ENCODE measurements at regions not wholly inside any gene's neighbourhood (a gene's known extent, or its start where the extent isn't known, plus 50 kb on each side); places are given as distances from the start of the nearest gene placed in this dataset.
A peak's percentile ranks its signal among the peaks of the same experiment; 100 is the strongest.

GRCh38 chr14:54108481-54109471 is 152.2 kb upstream of the BMP4 start:
- dilution Hi-C loops (cut with HindIII; ENCODE audit: low sequenced_read_pairs, unreplicated experiment): no loop called here
- ChIA-PET POLR2A (ENCODE audit: unreplicated experiment) (no interaction called here), CTCF (no interaction called here)
- Histone ChIP-seq H2BK15ac (ENCODE audit: low read depth, low read length) (no peak overlapping the region), H3K27me3 (ENCODE audit: control insufficient read depth, insufficient read depth, low read length) (no peaks in the 10 kb centered on the region; the same call in 1 of the 2 replicates), H3K4me3 (ENCODE audit: insufficient read depth, low read depth, low read length) (no peak overlapping the region), H2BK5ac (ENCODE audit: low read depth, low read length, poor library complexity, severe bottlenecking) (peak overlapping the region; percentile 58), H2BK120ac (ENCODE audit: low read depth, low read length) (peak overlapping the region; percentile 17; the same call in 1 of the 2 replicates), H3K18ac (ENCODE audit: low read depth, low read length) (no peak overlapping the region), H3K4ac (ENCODE audit: low read depth, low read length) (no peak overlapping the region), H4K8ac (ENCODE audit: low read depth in 2 of 2, low read length in 2 of 2) (no peak overlapping the region; a peak in 1 of 4 replicates), H3K4me1 (ENCODE audit: control insufficient read depth, insufficient read depth, low read length) (peaks cover 6% of the 10 kb centered on the region), H2BK20ac (ENCODE audit: low read depth, low read length) (no peak overlapping the region; the same call in 1 of the 2 replicates), H3K9me1 (ENCODE audit: insufficient read depth, low read length) (no peaks in the 10 kb centered on the region), H4K20me1 (ENCODE audit: insufficient read depth, low read length) (peaks cover 3% of the 10 kb centered on the region; the same call in 1 of the 2 replicates), H2AK5ac (ENCODE audit: low read depth, low read length) (no peak overlapping the region), H3K4me2 (ENCODE audit: low read depth, low read length) (peak overlapping the region; percentile 89; the same call in 1 of the 2 replicates), H3K23ac (ENCODE audit: low read depth, low read length) (no peak overlapping the region), H3K9me3 (ENCODE audit: control insufficient read depth, insufficient read depth, low read length) (no peaks in the 10 kb centered on the region), H3K14ac (replicated peaks; ENCODE audit: low read depth, low read length) (no peak overlapping the region), H3K27ac (ENCODE audit: insufficient read depth, low read length) (no peak overlapping the region), H3K36me3 (ENCODE audit: control insufficient read depth, insufficient read depth, low read length) (no peaks in the 10 kb centered on the region), H4K5ac (ENCODE audit: low read depth, low read length) (no peak overlapping the region), H2AK9ac (replicated peaks; ENCODE audit: low read depth, low read length, poor library complexity) (no peak overlapping the region), H3K9ac (ENCODE audit: low read depth, low read length) (no peak overlapping the region), H3K79me1 (ENCODE audit: low read depth in 1 of 2, low read length in 2 of 2) (no peaks in the 10 kb centered on the region), H3K56ac (ENCODE audit: extremely low read depth, insufficient read depth, low read length) (no peak overlapping the region), H2AFZ (replicated peaks; ENCODE audit: low read length, poor library complexity) (no peak overlapping the region), H4K91ac (ENCODE audit: insufficient read depth, low read depth, low read length) (no peak overlapping the region)
- in situ Hi-C loops (cut with MboI; ENCODE audit: low sequenced_read_pairs): no loop called here
- intact Hi-C loops (cut with micrococcal nuclease): loop anchor here (2.0 kb wide), 2 partner anchors 22 to 152 kb away; partner anchors contain the start of gene BMP4
- DNase-seq (peak; percentile 82), ATAC-seq (ENCODE audit: low read depth) (peak; percentile 69)
- no TSS peak for BruUV-seq (replicated peaks)
- no CpG with 5 or more reads among the region's 3 CpGs for WGBS, 2 experiments (ENCODE audit: extremely low coverage in 2 of 2, insufficient read length in 1 of 2)
- TF ChIP-seq ELK1 (IDR thresholded peaks at IDR 0.05; ENCODE audit: borderline replicate concordance, low read depth, low read length): no peak
- no peak for TF ChIP-seq FOS (IDR thresholded peaks at IDR 0.05; ENCODE audit: low read depth, low read length)
- no peak for TF ChIP-seq CEBPB (IDR thresholded peaks at IDR 0.05; ENCODE audit: low read depth, low read length)
- no peak for TF ChIP-seq USF2 (IDR thresholded peaks at IDR 0.05; ENCODE audit: low read depth, low read length)
- no peak for TF ChIP-seq MAFK (IDR thresholded peaks at IDR 0.05; ENCODE audit: low read depth, low read length)
- no peak for TF ChIP-seq RAD21 (IDR thresholded peaks at IDR 0.05; ENCODE audit: low read length)
- TF ChIP-seq MAZ (IDR thresholded peaks at IDR 0.05; ENCODE audit: borderline replicate concordance, low read depth, low read length): no peak
- TF ChIP-seq RCOR1 (IDR thresholded peaks at IDR 0.05; ENCODE audit: insufficient replicate concordance, low read length): no peak
- TF ChIP-seq CTCF (conservative IDR thresholded peaks at IDR 0.05; ENCODE audit: low read depth, low read length): no peak
- TF ChIP-seq RFX5 (IDR thresholded peaks at IDR 0.05; ENCODE audit: low read depth, low read length): no peak
- TF ChIP-seq MXI1 (IDR thresholded peaks at IDR 0.05; ENCODE audit: borderline replicate concordance, low read depth, low read length): no peak
- no peak for TF ChIP-seq SMC3 (IDR thresholded peaks at IDR 0.05; ENCODE audit: low read depth, low read length)
- no peak for TF ChIP-seq CHD1 (IDR thresholded peaks at IDR 0.05; ENCODE audit: low read depth, low read length)
